OCI-LY7 (cell line): ENCODE measurements at regions not wholly inside any gene's neighbourhood (a gene's known extent, or its start where the extent isn't known, plus 50 kb on each side); places are given as distances from the start of the nearest gene placed in this dataset.

Experiments used
- EZH2phosphoT487 ChIP-seq: fragments of 200-600 bp; sonication (generic); IDR thresholded peaks from 2 replicates; pipeline ENCODE4 v1.6.1; 2018; ENCODE audit warnings: low read depth, borderline replicate concordance, mild to moderate bottlenecking, mixed run types, antibody characterized with exemption, low read length, moderate library complexity, mixed read lengths
- TF ChIP-seq, protein P1 (sequence below): fragments of 200-600 bp; sonication (generic); conservative IDR thresholded peaks from 2 replicates; pipeline ENCODE4 v1.5.1; 2014; ENCODE audit warnings: mild to moderate bottlenecking, antibody characterized with exemption, low read length, moderate library complexity, mixed read lengths

DNA sequence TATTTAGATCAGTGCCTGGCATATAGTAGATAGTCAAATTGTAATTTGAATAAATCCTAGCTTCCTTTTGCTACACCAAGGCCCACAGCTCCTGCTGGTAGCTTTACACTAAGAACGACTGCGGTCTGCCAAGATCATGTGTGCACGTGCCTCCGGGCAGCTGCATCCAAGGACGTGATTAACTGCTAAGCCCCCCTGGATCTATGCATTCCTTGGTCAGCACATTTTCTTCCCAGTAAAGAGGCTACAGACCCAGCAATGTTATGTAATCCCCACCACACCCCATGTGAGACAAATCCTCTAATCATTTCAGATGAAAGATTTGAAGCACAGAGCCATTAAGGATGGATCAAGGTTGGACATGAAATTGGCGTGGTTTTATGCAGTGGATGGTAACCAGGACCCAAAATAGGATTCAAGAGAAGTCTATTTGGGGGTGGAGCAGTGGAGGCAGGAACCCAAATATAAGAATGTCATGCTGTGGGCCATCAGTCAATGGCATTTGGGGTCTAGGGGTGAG, 65.2 kb upstream of the PEG3 start:
- TF ChIP-seq, protein P1, sequence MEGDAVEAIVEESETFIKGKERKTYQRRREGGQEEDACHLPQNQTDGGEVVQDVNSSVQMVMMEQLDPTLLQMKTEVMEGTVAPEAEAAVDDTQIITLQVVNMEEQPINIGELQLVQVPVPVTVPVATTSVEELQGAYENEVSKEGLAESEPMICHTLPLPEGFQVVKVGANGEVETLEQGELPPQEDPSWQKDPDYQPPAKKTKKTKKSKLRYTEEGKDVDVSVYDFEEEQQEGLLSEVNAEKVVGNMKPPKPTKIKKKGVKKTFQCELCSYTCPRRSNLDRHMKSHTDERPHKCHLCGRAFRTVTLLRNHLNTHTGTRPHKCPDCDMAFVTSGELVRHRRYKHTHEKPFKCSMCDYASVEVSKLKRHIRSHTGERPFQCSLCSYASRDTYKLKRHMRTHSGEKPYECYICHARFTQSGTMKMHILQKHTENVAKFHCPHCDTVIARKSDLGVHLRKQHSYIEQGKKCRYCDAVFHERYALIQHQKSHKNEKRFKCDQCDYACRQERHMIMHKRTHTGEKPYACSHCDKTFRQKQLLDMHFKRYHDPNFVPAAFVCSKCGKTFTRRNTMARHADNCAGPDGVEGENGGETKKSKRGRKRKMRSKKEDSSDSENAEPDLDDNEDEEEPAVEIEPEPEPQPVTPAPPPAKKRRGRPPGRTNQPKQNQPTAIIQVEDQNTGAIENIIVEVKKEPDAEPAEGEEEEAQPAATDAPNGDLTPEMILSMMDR: no peak
- no peak for TF ChIP-seq EZH2phosphoT487
